ENCODE measurements at regions not wholly inside any gene's neighbourhood (a gene's known extent, or its start where the extent isn't known, plus 50 kb on each side); places are given as distances from the start of the nearest gene placed in this dataset.

DNA sequence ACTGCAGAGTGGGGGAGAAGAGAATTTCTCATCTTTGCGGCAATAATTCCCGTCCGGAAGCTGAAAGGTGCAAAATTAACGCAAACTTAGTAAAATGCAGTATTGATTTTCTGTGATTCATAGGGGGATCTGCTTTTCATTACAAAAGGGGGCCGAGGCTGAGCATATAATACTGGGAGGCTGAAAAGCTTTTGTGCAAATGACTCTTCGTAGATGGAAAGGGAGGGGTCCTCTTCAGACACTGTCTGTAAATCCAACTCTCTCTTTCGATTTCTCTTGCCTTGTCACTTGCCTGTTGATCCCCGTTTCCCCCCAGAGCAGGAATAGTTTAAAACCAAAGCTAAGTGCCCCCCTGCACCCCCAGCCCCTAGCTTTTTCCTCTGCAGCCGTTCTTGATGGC lies 258.2 kb downstream of the VRK1 start:
- Histone ChIP-seq H3K36me3 (replicated peaks in 1 of 2; ENCODE audit: control insufficient read depth in 1 of 2, insufficient read depth in 2 of 2, low read length in 2 of 2) (no peaks in the 10 kb centered on the region), H3K79me2 (ENCODE audit: insufficient read depth, low read length) (no peaks in the 10 kb centered on the region), H2AFZ (ENCODE audit: low read length) (no peak overlapping the region), H3K4me3 (replicated peaks in 1 of 3; ENCODE audit: insufficient read depth in 1 of 3, low read depth in 2 of 3, low read length in 3 of 3) (no peak overlapping the region), H3K27ac (ENCODE audit: extremely low read length, insufficient read depth, low read length) (no peak overlapping the region), H3K4me1 (ENCODE audit: insufficient read depth, low read length) (no peaks in the 10 kb centered on the region), H3K4me2 (ENCODE audit: low read depth, low read length) (no peak overlapping the region), H3K27me3 (ENCODE audit: control insufficient read depth in 1 of 2, insufficient read depth in 2 of 2, low read length in 2 of 2) (peaks cover 0 to 4% of the 10 kb centered on the region in 2 experiments; a peak in 1 of 5 replicates), H3K9me3 (ENCODE audit: low read length) (no peaks in the 10 kb centered on the region), H3K9ac (ENCODE audit: insufficient read depth, low read depth, low read length) (no peak overlapping the region), H4K20me1 (ENCODE audit: insufficient read depth, low read length) (no peaks in the 10 kb centered on the region)
- ChIA-PET CTCF (ENCODE audit: low intra/inter-chr PET ratio, low total read pairs) (no interaction called here), POLR2A (no interaction called here)
- in situ Hi-C loops (cut with HindIII; ENCODE audit: extremely low pct_ligation_motif_present, low pct_unique_long_range_greater_than_20kb), result no loop called here
- no peak for ATAC-seq
- DNase-seq (ENCODE audit: low spot score), result no peak
- 36% methylated on average over 9 of the region's 9 CpGs for WGBS (ENCODE audit: low lambda C conversion rate)
- no TSS peak for BruUV-seq (replicated peaks)
- intact Hi-C loops (cut with micrococcal nuclease; ENCODE audit: unreplicated experiment), result no loop called here
- no peak for FAIRE-seq
- TF ChIP-seq PRDM15 (CRISPR knock-in tag; IDR thresholded peaks at IDR 0.05) (no peak), ZNF550 (CRISPR knock-in tag; IDR thresholded peaks at IDR 0.05; ENCODE audit: borderline replicate concordance) (no peak), PLRG1 (conservative IDR thresholded peaks at IDR 0.05) (no peak), ZNF775 (CRISPR knock-in tag; IDR thresholded peaks at IDR 0.05; ENCODE audit: borderline replicate concordance) (no peak), RXRA (CRISPR knock-in tag; IDR thresholded peaks at IDR 0.05) (no peak), TCF7 (IDR thresholded peaks at IDR 0.05; ENCODE audit: low read depth) (no peak)
- TF ChIP-seq, protein P1, sequence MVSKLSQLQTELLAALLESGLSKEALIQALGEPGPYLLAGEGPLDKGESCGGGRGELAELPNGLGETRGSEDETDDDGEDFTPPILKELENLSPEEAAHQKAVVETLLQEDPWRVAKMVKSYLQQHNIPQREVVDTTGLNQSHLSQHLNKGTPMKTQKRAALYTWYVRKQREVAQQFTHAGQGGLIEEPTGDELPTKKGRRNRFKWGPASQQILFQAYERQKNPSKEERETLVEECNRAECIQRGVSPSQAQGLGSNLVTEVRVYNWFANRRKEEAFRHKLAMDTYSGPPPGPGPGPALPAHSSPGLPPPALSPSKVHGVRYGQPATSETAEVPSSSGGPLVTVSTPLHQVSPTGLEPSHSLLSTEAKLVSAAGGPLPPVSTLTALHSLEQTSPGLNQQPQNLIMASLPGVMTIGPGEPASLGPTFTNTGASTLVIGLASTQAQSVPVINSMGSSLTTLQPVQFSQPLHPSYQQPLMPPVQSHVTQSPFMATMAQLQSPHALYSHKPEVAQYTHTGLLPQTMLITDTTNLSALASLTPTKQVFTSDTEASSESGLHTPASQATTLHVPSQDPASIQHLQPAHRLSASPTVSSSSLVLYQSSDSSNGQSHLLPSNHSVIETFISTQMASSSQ (IDR thresholded peaks at IDR 0.05; ENCODE audit: low read depth), result no peak
- TF ChIP-seq, protein P1 (CRISPR knock-in tag; IDR thresholded peaks at IDR 0.05; ENCODE audit: borderline replicate concordance), result no peak
- TF ChIP-seq, protein P2, sequence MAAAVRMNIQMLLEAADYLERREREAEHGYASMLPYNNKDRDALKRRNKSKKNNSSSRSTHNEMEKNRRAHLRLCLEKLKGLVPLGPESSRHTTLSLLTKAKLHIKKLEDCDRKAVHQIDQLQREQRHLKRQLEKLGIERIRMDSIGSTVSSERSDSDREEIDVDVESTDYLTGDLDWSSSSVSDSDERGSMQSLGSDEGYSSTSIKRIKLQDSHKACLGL (CRISPR knock-in tag; IDR thresholded peaks at IDR 0.05), result no peak
- TF ChIP-seq, protein P3, sequence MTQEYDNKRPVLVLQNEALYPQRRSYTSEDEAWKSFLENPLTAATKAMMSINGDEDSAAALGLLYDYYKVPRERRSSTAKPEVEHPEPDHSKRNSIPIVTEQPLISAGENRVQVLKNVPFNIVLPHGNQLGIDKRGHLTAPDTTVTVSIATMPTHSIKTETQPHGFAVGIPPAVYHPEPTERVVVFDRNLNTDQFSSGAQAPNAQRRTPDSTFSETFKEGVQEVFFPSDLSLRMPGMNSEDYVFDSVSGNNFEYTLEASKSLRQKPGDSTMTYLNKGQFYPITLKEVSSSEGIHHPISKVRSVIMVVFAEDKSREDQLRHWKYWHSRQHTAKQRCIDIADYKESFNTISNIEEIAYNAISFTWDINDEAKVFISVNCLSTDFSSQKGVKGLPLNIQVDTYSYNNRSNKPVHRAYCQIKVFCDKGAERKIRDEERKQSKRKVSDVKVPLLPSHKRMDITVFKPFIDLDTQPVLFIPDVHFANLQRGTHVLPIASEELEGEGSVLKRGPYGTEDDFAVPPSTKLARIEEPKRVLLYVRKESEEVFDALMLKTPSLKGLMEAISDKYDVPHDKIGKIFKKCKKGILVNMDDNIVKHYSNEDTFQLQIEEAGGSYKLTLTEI (CRISPR knock-in tag; conservative IDR thresholded peaks at IDR 0.05), result no peak
- TF ChIP-seq, protein P4, sequence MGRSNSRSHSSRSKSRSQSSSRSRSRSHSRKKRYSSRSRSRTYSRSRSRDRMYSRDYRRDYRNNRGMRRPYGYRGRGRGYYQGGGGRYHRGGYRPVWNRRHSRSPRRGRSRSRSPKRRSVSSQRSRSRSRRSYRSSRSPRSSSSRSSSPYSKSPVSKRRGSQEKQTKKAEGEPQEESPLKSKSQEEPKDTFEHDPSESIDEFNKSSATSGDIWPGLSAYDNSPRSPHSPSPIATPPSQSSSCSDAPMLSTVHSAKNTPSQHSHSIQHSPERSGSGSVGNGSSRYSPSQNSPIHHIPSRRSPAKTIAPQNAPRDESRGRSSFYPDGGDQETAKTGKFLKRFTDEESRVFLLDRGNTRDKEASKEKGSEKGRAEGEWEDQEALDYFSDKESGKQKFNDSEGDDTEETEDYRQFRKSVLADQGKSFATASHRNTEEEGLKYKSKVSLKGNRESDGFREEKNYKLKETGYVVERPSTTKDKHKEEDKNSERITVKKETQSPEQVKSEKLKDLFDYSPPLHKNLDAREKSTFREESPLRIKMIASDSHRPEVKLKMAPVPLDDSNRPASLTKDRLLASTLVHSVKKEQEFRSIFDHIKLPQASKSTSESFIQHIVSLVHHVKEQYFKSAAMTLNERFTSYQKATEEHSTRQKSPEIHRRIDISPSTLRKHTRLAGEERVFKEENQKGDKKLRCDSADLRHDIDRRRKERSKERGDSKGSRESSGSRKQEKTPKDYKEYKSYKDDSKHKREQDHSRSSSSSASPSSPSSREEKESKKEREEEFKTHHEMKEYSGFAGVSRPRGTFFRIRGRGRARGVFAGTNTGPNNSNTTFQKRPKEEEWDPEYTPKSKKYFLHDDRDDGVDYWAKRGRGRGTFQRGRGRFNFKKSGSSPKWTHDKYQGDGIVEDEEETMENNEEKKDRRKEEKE (IDR thresholded peaks at IDR 0.05), result no peak

All from HepG2 (cell line).